Activated CD4-positive, alpha-beta memory T cell treated with anti-CD3 and anti-CD28 coated beads, Interleukin-2, amount 10 ng/mL, durations not matched to agents 7 days and 5 days (primary cell): ENCODE measurements at regions not wholly inside any gene's neighbourhood (a gene's known extent, or its start where the extent isn't known, plus 50 kb on each side); places are given as distances from the start of the nearest gene placed in this dataset.

Experiments
- CTCF ChIA-PET: fragments of 350-600 bp; sonication (Branson Sonifier 250); formaldehyde crosslinking; loops from one replicate; lab custom pipeline; 2021; ENCODE audit warnings: antibody characterized with exemption, inconsistent platforms; lab: Charles Lee
- POLR2A ChIA-PET: fragments of 350-600 bp; sonication (Branson Sonifier 250); formaldehyde crosslinking; loops from one replicate; lab custom pipeline; 2021; ENCODE audit warnings: antibody characterized with exemption; lab: Charles Lee
- DNase-seq: peaks from one replicate; pipeline ENCODE4 v3.0.0-alpha.2; 2020
- H3K27ac Mint-ChIP-seq: one replicate; pipeline ENCODE4 v1.8.0; 2021; ENCODE audit warnings: mild to moderate bottlenecking, mixed read lengths
- H3K27me3 Mint-ChIP-seq: one replicate; pipeline ENCODE4 v1.8.0; 2021; ENCODE audit warnings: mixed read lengths
- H3K36me3 Mint-ChIP-seq: one replicate; pipeline ENCODE4 v1.8.0; 2021; ENCODE audit warnings: low read depth, mixed read lengths
- H3K4me1 Mint-ChIP-seq: one replicate; pipeline ENCODE4 v1.8.0; 2021; ENCODE audit warnings: mixed read lengths
- H3K4me3 Mint-ChIP-seq: one replicate; pipeline ENCODE4 v1.8.0; 2021; ENCODE audit warnings: mild to moderate bottlenecking, mixed read lengths
- H3K9me3 Mint-ChIP-seq: one replicate; pipeline ENCODE4 v1.8.0; 2021; ENCODE audit warnings: mixed read lengths

- CTCF ChIA-PET = interaction anchor here (0.9 to 4.3 kb wide), 8 partner anchors 9 to 186 kb away, joined by 3 to 33 read pairs (median 5); no protein-coding TSS in a partner anchor
- POLR2A ChIA-PET = interaction anchor here (0.6 to 6.4 kb wide), 22 partner anchors 10 to 186 kb away, joined by 3 to 120 read pairs (median 6); partner anchors contain the start of gene ARL4C
- Mint-ChIP-seq H3K27me3 (no peaks in the 10 kb centered on the region), H3K27ac (peak overlapping the region; percentile 97), H3K4me3 (no peak overlapping the region), H3K4me1 (peaks cover 68% of the 10 kb centered on the region), H3K9me3 (peaks cover 15% of the 10 kb centered on the region), H3K36me3 (peaks cover 30% of the 10 kb centered on the region)
- no peak for DNase-seq
Measured at GRCh38 chr2:234309431-234309830, 187.4 kb downstream of the ARL4C start.

- peak overlapping the region; percentile 97 for H3K27ac Mint-ChIP-seq
- POLR2A ChIA-PET = interaction anchor here (0.6 to 6.4 kb wide), 22 partner anchors 10 to 192 kb away, joined by 3 to 120 read pairs (median 6); partner anchors contain the start of gene ARL4C
- CTCF ChIA-PET = interaction anchor here (0.9 to 4.3 kb wide), 8 partner anchors 9 to 187 kb away, joined by 3 to 33 read pairs (median 5); no protein-coding TSS in a partner anchor
- peak overlapping the region; percentile 29 for H3K4me3 Mint-ChIP-seq
- no peaks in the 10 kb centered on the region for H3K27me3 Mint-ChIP-seq
- H3K36me3 Mint-ChIP-seq = peaks cover 30% of the 10 kb centered on the region
- H3K9me3 Mint-ChIP-seq = peaks cover 15% of the 10 kb centered on the region
- peak; percentile 83 for DNase-seq
- H3K4me1 Mint-ChIP-seq = peaks cover 64% of the 10 kb centered on the region
Measured at GRCh38 chr2:234308813-234309195, 188.1 kb downstream of the ARL4C start.

GRCh38 chr2:234308073-234308812, 188.6 kb downstream of the ARL4C start:
- CTCF ChIA-PET = interaction anchor here (0.9 to 4.3 kb wide), 8 partner anchors 9 to 188 kb away, joined by 3 to 33 read pairs (median 5); no protein-coding TSS in a partner anchor
- no peaks in the 10 kb centered on the region for H3K27me3 Mint-ChIP-seq

GRCh38 chr2:234307322-234307961, 189.4 kb downstream of the ARL4C start:
- no peak overlapping the region for H3K4me3 Mint-ChIP-seq
- H3K27ac Mint-ChIP-seq = peak overlapping the region; percentile 97
- DNase-seq = no peak
- no peaks in the 10 kb centered on the region for H3K27me3 Mint-ChIP-seq
- ChIA-PET POLR2A (interaction anchor here (0.7 to 6.4 kb wide), 16 partner anchors 8 to 207 kb away, joined by 3 to 120 read pairs (median 6); partner anchors contain the start of gene ARL4C), CTCF (interaction anchor here (1.7 to 4.3 kb wide), 4 partner anchors 8 to 188 kb away, joined by 6 to 33 read pairs (median 11); no protein-coding TSS in a partner anchor)
- H3K4me1 Mint-ChIP-seq = peaks cover 64% of the 10 kb centered on the region
- H3K36me3 Mint-ChIP-seq = peaks cover 28% of the 10 kb centered on the region
- peaks cover 13% of the 10 kb centered on the region for H3K9me3 Mint-ChIP-seq

More at GRCh38 chr2:234308073-234308812, 188.6 kb downstream of the ARL4C start:
- H3K4me1 Mint-ChIP-seq = peaks cover 60% of the 10 kb centered on the region
- peaks cover 29% of the 10 kb centered on the region for H3K36me3 Mint-ChIP-seq
- DNase-seq = no peak
- no peak overlapping the region for H3K4me3 Mint-ChIP-seq
- H3K27ac Mint-ChIP-seq = peak overlapping the region; percentile 97
- H3K9me3 Mint-ChIP-seq = peaks cover 13% of the 10 kb centered on the region
- POLR2A ChIA-PET = interaction anchor here (0.8 to 6.4 kb wide), 21 partner anchors 9 to 207 kb away, joined by 3 to 120 read pairs (median 6); partner anchors contain the start of gene ARL4C

GRCh38 chr2:234306426-234307173, 190.3 kb downstream of the ARL4C start:
- H3K4me1 Mint-ChIP-seq = peaks cover 70% of the 10 kb centered on the region
- H3K36me3 Mint-ChIP-seq = peaks cover 25% of the 10 kb centered on the region
- H3K4me3 Mint-ChIP-seq = no peak overlapping the region
- ChIA-PET CTCF (interaction anchor here (1.0 to 4.3 kb wide), 2 partner anchors 14 to 55 kb away, joined by 3 to 33 read pairs; no protein-coding TSS in a partner anchor), POLR2A (interaction anchor here (0.7 to 6.4 kb wide), 7 partner anchors 16 to 189 kb away, joined by 3 to 120 read pairs (median 3); partner anchors contain the start of gene ARL4C)
- no peak for DNase-seq
- no peaks in the 10 kb centered on the region for H3K27me3 Mint-ChIP-seq
- peaks cover 13% of the 10 kb centered on the region for H3K9me3 Mint-ChIP-seq
- H3K27ac Mint-ChIP-seq = no peak overlapping the region

GRCh38 chr2:234305846-234306245, 191.0 kb downstream of the ARL4C start:
- peaks cover 77% of the 10 kb centered on the region for H3K4me1 Mint-ChIP-seq
- no peaks in the 10 kb centered on the region for H3K27me3 Mint-ChIP-seq
- DNase-seq = no peak
- peaks cover 13% of the 10 kb centered on the region for H3K9me3 Mint-ChIP-seq
- CTCF ChIA-PET = interaction anchor here (0.6 to 4.3 kb wide), 3 partner anchors 13 to 158 kb away, joined by 3 to 33 read pairs (median 3); no protein-coding TSS in a partner anchor
- H3K4me3 Mint-ChIP-seq = no peak overlapping the region
- H3K27ac Mint-ChIP-seq = no peak overlapping the region
- POLR2A ChIA-PET = interaction anchor here (5.8 to 6.4 kb wide), 2 partner anchors 15 to 189 kb away, joined by 51 to 120 read pairs; partner anchors contain the start of gene ARL4C
- H3K36me3 Mint-ChIP-seq = peaks cover 25% of the 10 kb centered on the region

- no peak overlapping the region for H3K4me3 Mint-ChIP-seq
- ChIA-PET CTCF (interaction anchor here (1.4 kb wide), 1 partner anchor 10 kb away, joined by 4 read pairs; no protein-coding TSS in a partner anchor), POLR2A (interaction anchor here (5.8 to 6.4 kb wide), 2 partner anchors 15 to 190 kb away, joined by 51 to 120 read pairs; partner anchors contain the start of gene ARL4C)
- DNase-seq = no peak
- no peak overlapping the region for H3K27ac Mint-ChIP-seq
- H3K27me3 Mint-ChIP-seq = no peaks in the 10 kb centered on the region
- peaks cover 77% of the 10 kb centered on the region for H3K4me1 Mint-ChIP-seq
- H3K9me3 Mint-ChIP-seq = peaks cover 10% of the 10 kb centered on the region
- H3K36me3 Mint-ChIP-seq = peaks cover 25% of the 10 kb centered on the region
Measured at GRCh38 chr2:234304950-234305349, 191.9 kb downstream of the ARL4C start.

GRCh38 chr2:234302664-234302991, 194.3 kb downstream of the ARL4C start:
- no peaks in the 10 kb centered on the region for H3K27me3 Mint-ChIP-seq
- H3K9me3 Mint-ChIP-seq = peaks cover 8% of the 10 kb centered on the region
- H3K36me3 Mint-ChIP-seq = peaks cover 21% of the 10 kb centered on the region
- POLR2A ChIA-PET = interaction anchor here (1.8 kb wide), 1 partner anchor 12 kb away, joined by 9 read pairs; no protein-coding TSS in a partner anchor
- H3K27ac Mint-ChIP-seq = no peak overlapping the region
- CTCF ChIA-PET = interaction anchor here (0.6 to 5.8 kb wide), 2 partner anchors 13 to 153 kb away, joined by 3 to 32 read pairs; no protein-coding TSS in a partner anchor
- no peak overlapping the region for H3K4me3 Mint-ChIP-seq
- DNase-seq = no peak
- peaks cover 68% of the 10 kb centered on the region for H3K4me1 Mint-ChIP-seq

- Mint-ChIP-seq H3K4me3 (no peak overlapping the region), H3K27ac (no peak overlapping the region)
- CTCF ChIA-PET = interaction anchor here (5.8 kb wide), 1 partner anchor 12 kb away, joined by 32 read pairs; no protein-coding TSS in a partner anchor
Measured at GRCh38 chr2:234300932-234301823, 195.7 kb downstream of the ARL4C start.

GRCh38 chr2:234300391-234300925, 196.4 kb downstream of the ARL4C start:
- CTCF ChIA-PET = interaction anchor here (0.7 to 5.8 kb wide), 3 partner anchors 8 to 152 kb away, joined by 3 to 32 read pairs (median 7); no protein-coding TSS in a partner anchor
- Mint-ChIP-seq H3K4me1 (peaks cover 72% of the 10 kb centered on the region), H3K36me3 (peaks cover 16% of the 10 kb centered on the region)

More at GRCh38 chr2:234300932-234301823, 195.7 kb downstream of the ARL4C start:
- Mint-ChIP-seq H3K9me3 (peaks cover 6% of the 10 kb centered on the region), H3K36me3 (peaks cover 20% of the 10 kb centered on the region), H3K4me1 (peaks cover 72% of the 10 kb centered on the region), H3K27me3 (no peaks in the 10 kb centered on the region)
- DNase-seq = no peak
- POLR2A ChIA-PET = interaction anchor here (1.3 to 1.8 kb wide), 5 partner anchors 10 to 196 kb away, joined by 3 to 9 read pairs (median 4); partner anchors contain the start of gene ARL4C

More at GRCh38 chr2:234300391-234300925, 196.4 kb downstream of the ARL4C start:
- POLR2A ChIA-PET = interaction anchor here (1.0 to 2.7 kb wide), 8 partner anchors 9 to 197 kb away, joined by 3 to 12 read pairs (median 4); partner anchors contain the start of gene ARL4C
- DNase-seq = no peak
- no peaks in the 10 kb centered on the region for H3K27me3 Mint-ChIP-seq
- H3K9me3 Mint-ChIP-seq = peaks cover 3% of the 10 kb centered on the region
- H3K27ac Mint-ChIP-seq = peak overlapping the region; percentile 33
- no peak overlapping the region for H3K4me3 Mint-ChIP-seq
